ELR (cell line): ENCODE measurements at regions not wholly inside any gene's neighbourhood (a gene's known extent, or its start where the extent isn't known, plus 50 kb on each side); places are given as distances from the start of the nearest gene placed in this dataset.
"Not testable (repeated sequence)": the region's sequence is repeated elsewhere in the genome, so short reads cannot be mapped to it uniquely, and the experiment has no call there.

ENCODE experiments used
- DNase-seq: peaks from one replicate; pipeline ENCODE4 v3.0.0-alpha.2; 2015; ENCODE audit warnings: low read depth

DNA sequence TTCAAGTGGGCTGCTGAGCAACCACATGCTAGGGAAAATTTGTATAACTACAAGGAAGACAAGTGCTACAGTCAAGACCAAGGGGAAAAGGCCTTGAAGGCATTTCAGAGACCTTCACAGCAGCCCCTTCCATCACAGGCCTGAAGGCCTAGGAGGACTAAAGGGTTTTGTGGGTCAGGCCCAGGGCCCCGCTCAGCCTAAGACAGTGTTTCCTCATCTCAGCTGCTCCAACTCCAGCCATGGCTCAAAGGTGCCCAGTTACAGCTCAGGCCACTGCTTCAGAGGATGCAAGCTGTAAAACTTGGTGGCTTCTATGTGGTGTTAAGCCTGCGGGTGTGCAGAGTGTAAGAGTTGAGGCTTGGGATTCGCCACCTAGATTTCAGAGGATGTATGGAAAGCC is 260.5 kb downstream of the NXPE2 start:
- no peak for DNase-seq

GRCh38 chr11:114942207-114942606 is 263.9 kb downstream of the NXPE2 start:
- no peak for DNase-seq

DNA sequence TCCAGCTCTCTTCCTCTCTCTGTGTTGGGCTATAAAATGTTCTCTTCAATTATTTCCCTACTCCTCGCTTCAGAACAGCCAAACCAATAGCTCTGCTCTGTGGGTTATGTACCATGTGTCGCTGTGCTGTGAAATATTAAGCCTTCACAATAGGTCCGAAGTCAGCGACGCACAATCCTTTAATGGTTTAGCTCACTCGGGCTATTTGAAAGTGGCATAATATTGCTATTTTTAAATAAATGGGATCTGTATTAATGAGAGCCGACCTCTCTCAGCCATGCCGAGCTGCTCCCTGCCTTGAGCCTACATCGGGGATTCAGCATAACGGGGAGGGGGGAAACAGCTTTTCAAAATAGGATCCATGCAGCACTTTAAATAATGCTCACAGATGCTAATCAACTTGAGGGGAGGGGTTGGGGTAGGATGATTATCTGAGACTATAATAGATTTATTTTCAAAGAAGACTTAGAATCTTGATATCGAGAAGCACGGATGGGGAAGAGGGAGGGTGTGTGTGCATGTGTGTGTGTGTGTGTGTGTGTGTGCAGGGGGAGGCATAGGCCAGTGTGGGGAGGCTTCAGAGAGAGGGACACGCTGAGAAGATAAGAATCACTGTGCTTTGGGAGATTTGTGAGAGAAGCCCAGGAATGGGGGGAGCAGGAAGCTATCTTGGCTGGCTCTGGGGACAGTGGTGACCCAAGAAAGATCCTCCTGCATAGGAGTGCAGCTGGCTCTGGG is 271.5 kb downstream of the NXPE2 start:
- DNase-seq: no peak

- DNase-seq: no peak
Observed at GRCh38 chr11:114953039-114953438, 274.7 kb downstream of the NXPE2 start.

DNA sequence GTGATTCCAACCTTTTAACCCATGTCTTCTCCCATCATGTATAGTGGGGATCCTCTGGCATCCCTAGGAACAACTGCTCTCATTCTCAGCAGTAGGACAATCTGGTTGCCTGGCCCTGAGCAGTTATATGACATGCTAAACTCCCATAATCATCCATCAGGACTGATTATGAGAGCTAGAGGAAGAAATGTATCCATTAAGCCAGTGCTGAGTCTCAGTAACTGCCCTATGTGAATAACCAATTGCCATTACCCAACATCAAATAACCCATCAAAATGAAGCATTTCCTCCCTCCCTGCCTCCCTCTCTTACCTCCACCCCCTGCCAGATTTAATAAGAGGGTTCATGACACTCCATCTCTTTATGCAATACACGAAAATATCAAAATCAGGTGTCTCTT is 277.6 kb downstream of the NXPE2 start:
- DNase-seq: no peak

- no peak for DNase-seq
Observed at GRCh38 chr11:114956566-114956965, 278.2 kb downstream of the NXPE2 start.

GRCh38 chr11:114959953-114960505 is 281.7 kb downstream of the NXPE2 start:
- DNase-seq: no peak

- DNase-seq: not testable (repeated sequence)
Observed at GRCh38 chr11:114960819-114961218, 282.5 kb downstream of the NXPE2 start.

DNA sequence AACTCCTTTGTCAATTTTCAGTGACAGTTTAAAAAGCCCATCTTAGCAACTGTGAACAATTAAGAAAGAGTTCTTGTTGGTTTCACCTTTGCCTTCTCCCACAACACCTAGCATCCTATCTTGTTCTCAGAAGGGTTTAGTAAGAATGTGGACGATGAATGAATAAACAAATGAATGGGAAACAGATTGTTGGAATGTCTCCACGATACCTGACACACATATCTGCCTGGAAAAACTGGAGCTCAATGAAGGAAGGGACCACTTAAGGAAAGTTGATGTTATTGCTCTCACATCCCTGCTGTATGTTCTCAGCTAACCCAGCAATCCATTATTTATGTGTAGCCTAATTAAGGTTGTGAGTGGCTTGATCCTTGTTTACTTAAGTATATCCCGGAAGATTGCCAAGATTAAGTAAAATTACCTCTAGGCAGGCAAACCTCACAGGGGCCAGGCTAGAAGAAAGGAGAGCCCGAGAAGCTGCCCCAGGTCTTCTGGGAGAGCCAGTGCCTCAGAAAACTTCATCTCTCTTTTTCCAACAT is 286.4 kb downstream of the NXPE2 start:
- DNase-seq: no peak

DNA sequence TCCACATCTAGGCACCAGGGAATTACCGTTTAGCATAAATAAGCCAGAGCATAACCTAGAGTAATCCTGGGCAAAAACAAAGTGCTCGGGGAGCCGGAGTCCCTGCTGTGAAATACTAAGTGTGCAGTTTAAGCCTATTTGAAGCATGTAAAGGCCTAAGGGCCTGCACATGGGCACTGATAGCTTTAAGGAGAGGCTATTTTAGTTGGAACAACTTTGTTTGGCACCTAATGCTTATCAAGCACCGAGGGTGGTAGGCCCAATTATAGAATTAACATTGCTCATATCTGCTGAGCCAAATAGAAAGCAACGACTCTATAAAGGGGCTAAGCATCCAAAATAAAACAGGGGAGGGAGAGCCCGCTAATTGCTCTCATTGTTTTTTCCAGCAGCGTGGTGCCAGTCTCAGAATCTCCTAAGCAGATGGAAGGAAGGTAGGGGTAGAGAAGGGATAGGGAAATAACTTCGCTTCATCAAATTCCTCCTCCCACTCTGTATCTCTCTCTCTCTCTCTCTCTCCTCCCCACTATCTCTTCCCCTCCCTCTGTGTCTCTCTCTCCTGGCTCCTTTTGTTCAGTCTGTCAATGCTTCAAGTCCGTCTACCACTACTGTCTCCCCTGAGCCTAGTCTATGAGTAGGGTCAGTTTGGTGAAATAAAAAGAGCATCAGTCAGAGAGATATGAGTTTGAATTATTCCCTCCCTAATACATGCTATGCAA is 292.8 kb downstream of the NXPE2 start:
- DNase-seq: no peak

DNA sequence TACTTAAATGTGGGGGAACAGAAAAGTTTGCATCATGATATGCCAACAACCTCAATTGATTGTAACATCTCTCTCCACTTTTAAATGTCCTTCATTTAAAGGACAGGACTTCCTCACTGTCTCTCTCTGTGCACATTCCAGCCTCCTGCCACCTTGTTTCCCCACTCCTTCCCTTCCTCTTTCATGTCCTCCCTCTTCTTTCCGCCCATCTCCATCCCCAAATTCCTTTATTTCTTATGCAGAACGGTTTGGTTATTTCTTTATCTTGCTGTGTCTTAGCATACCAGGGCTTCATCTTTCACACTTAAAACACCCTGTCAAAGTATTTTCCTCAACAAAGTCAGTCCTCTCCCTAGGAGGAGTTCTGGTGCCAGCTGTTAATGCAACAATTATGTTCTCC is 293.8 kb downstream of the NXPE2 start:
- DNase-seq: no peak

GRCh38 chr11:114977651-114978050 is 299.3 kb downstream of the NXPE2 start:
- DNase-seq: no peak

DNA sequence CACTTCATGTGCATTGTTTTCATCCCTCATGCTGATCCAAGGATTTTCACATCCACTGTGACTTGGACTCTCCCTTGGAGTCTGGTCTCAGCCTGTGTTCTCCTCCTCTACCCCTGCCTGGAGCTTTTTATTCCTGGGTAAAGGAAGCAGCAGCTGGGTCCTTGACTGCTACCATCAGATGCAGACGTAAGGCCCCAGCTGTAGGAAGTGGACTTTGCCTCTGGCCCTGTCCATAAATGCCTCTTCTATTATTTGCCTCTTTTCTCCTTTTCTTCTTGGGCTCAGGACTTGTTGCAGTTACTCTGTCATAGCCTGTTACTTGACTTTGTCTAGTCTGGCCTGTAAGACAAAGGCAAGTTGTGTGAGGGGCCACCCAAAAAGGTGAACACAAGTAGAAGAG is 303.8 kb downstream of the NXPE2 start:
- no peak for DNase-seq

GRCh38 chr11:114984611-114985163 is 306.4 kb downstream of the NXPE2 start:
- DNase-seq: no peak

DNA sequence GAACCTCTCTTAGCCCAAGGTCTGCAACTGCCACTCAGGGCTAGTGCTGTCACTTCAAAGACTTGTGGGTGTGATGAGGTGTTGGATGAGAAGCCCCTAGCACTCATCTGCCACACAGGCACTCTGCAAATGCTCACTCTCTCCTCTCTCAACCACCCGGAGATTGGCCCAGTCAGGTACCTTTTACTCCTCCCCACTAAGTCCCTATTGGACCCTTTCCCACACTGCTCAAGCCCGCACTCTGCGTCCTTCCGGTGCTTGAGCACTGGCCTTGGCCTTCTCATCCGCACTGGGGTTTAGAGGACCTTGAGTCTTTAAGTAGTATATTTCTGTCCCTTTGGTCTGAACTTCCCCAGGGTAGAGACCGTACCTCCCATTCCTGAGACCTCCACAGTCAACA is 308.0 kb downstream of the NXPE2 start:
- DNase-seq: no peak

GRCh38 chr11:114987186-114987760 is 308.9 kb downstream of the NXPE2 start:
- DNase-seq: no peak

DNA sequence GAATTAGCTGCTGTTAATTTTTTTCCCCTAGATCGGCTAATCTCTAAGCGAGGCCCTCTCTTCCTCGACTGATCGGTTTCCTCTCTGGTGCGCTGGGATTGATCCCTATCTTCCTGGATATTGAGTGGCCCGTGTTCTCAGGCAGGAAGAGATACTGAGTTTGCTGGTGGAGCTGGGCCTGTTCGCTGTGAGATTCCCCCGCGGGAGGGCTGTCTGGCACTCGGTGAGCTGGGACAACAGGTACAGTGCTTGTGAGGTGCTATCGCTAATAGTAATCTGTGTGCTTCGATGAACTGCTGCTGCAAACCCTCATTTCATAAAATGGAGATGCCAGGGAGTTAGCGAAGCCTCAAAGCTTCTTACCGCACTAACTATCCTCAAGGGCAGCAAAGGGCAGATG is 310.3 kb downstream of the NXPE2 start:
- no peak for DNase-seq

GRCh38 chr11:114989536-114989935 is 311.2 kb downstream of the NXPE2 start:
- DNase-seq: no peak

GRCh38 chr11:115005663-115006062 is 327.3 kb downstream of the NXPE2 start:
- no peak for DNase-seq

- no peak for DNase-seq
Observed at GRCh38 chr11:115007851-115008250, 329.5 kb downstream of the NXPE2 start.

DNA sequence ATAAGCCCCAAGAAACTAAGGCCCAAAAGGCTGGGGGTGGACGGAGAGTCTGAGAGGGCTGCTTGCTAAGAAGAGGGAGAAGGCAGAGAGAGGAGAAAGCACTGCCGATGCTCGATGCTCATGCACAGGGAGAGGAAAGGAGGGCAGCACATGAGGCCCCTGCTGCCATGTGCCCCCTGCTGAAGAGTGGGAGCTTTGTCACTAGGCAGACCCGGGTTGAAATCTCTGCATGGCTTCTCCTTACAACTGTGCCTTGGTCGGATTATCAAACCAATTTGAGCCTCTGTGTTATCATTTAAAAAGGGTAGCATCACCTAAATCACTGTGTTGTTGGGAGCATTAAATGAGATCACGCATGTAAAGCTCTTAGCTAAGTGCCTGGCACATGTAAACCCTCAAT is 330.5 kb downstream of the NXPE2 start:
- no peak for DNase-seq

DNA sequence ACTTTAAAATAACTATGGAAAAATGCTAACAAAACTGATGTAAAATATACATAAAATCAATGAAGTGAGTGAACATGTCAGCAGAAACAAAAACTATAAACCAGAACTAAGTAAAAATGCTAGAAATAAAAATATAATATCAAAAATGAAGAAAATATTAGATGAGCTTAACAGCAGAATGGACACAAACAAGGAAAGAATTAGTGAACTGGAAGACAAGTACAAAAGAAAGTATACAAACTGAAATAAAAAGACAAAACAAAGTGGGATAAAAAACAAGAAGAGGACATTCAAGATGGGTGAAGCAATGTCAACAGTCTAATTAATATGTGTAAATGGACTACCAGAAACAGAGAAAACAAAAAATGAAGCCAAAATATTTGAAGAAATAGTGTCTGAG is 339.2 kb downstream of the NXPE2 start:
- DNase-seq: no peak

GRCh38 chr11:115030166-115030565 is 351.8 kb downstream of the NXPE2 start:
- no peak for DNase-seq
